SK-N-SH (cell line): ENCODE measurements at regions not wholly inside any gene's neighbourhood (a gene's known extent, or its start where the extent isn't known, plus 50 kb on each side); places are given as distances from the start of the nearest gene placed in this dataset.

Source experiments
- CTCF ChIA-PET: fragments of 300-600, 350-600 bp; formaldehyde crosslinking; extraction: SDS; loops from one replicate; lab custom pipeline; 2021; lab: Yijun Ruan, JAX
- POLR2A ChIA-PET: fragments of 350-600 bp; sonication (Branson Sonifier 250); formaldehyde crosslinking; extraction: SDS; loops from one replicate; lab custom pipeline; 2020; ENCODE audit warnings: antibody characterized with exemption, inconsistent platforms; lab: Yijun Ruan, JAX
- DNase-seq: peaks from one replicate; pipeline ENCODE4 v3.0.0; 2012
- H2AFZ ChIP-seq: fragments of 200-600 bp; sonication (generic); 2 replicates; pipeline ENCODE4 v1.8.1; 2016; ENCODE audit warnings: antibody characterized with exemption, mild to moderate bottlenecking, low read depth
- H3F3A ChIP-seq: fragments of 200-600 bp; sonication (generic); replicated peaks from 2 replicates; pipeline ENCODE3; 2016; ENCODE audit warnings: antibody characterized with exemption, mild to moderate bottlenecking; ENCODE audit not compliant: insufficient read depth
- H3K27ac ChIP-seq, 2 experiments: fragments of 200-500 bp in 1 of 2; fragments of 200-600 bp in 1 of 2; sonication (Bioruptor generic) in 1 of 2; sonication (generic), shearing (Covaris generic) in 1 of 2; 2 replicates each; pipeline versions ENCODE4 v1.5.1 to v1.6.1; 2014 to 2016; ENCODE audit warnings: low read depth in 2 of 2, inconsistent platforms in 1 of 2, low read length in 1 of 2, mild to moderate bottlenecking in 1 of 2, mixed read lengths in 1 of 2
- H3K27me3 ChIP-seq: fragments of 200-600 bp; sonication (generic), shearing (Covaris generic); 2 replicates; pipeline ENCODE4 v1.6.1; 2016; ENCODE audit warnings: mixed run types; ENCODE audit not compliant: insufficient read depth
- H3K36me3 ChIP-seq, 2 experiments: fragments of 200-500 bp in 1 of 2; fragments of 200-600 bp in 1 of 2; sonication (Bioruptor generic) in 1 of 2; sonication (generic) in 1 of 2; replicated peaks in 1 of 2; 2 replicates each; pipeline versions ENCODE3 to v1.5.1; 2014 to 2016; ENCODE audit warnings: low read length in 1 of 2, mild to moderate bottlenecking in 1 of 2; ENCODE audit not compliant: insufficient read depth in 2 of 2, control insufficient read depth in 1 of 2
- H3K4me1 ChIP-seq, 2 experiments: fragments of 200-500 bp in 1 of 2; fragments of 200-600 bp in 1 of 2; sonication (Bioruptor generic) in 1 of 2; sonication (generic), shearing (Covaris generic) in 1 of 2; 2 replicates each; pipeline versions ENCODE4 v1.5.1 to v1.6.1; 2014 to 2016; ENCODE audit warnings: low read depth in 1 of 2, low read length in 1 of 2, mixed run types in 1 of 2; ENCODE audit not compliant: insufficient read depth in 2 of 2, control insufficient read depth in 1 of 2
- H3K4me2 ChIP-seq: fragments of 200-600 bp; sonication (generic), shearing (Covaris generic); 2 replicates; pipeline ENCODE4 v1.6.1; 2017; ENCODE audit warnings: mixed run types
- H3K4me3 ChIP-seq, 2 experiments: fragments of 200-500 bp in 1 of 2; fragments of 200-600 bp in 1 of 2; sonication (Bioruptor generic) in 1 of 2; sonication (generic), shearing (Covaris generic) in 1 of 2; 2 replicates each; pipeline versions ENCODE4 v1.5.1 to v1.8.1; 2014 to 2016; ENCODE audit warnings: low read depth in 2 of 2, inconsistent platforms in 1 of 2, low read length in 1 of 2, mild to moderate bottlenecking in 1 of 2, mixed read lengths in 1 of 2, moderate library complexity in 1 of 2
- H3K79me2 ChIP-seq: fragments of 200-600 bp; sonication (generic); 2 replicates; pipeline ENCODE4 v1.8.1; 2017; ENCODE audit warnings: mild to moderate bottlenecking; ENCODE audit not compliant: insufficient read depth
- H3K9ac ChIP-seq: fragments of 200-600 bp; sonication (generic); 2 replicates; pipeline ENCODE4 v1.6.1; 2017; ENCODE audit warnings: mixed run types
- H3K9me2 ChIP-seq: fragments of 200-600 bp; sonication (generic); 2 replicates; pipeline ENCODE4 v1.6.1; 2017; ENCODE audit warnings: mixed run types
- H3K9me3 ChIP-seq: fragments of 200-600 bp; sonication (generic); 2 replicates; pipeline ENCODE4 v1.6.1; 2017; ENCODE audit warnings: mixed run types, mild to moderate bottlenecking, moderate library complexity
- H4K20me1 ChIP-seq: fragments of 200-600 bp; sonication (generic); 2 replicates; pipeline ENCODE4 v1.6.1; 2017; ENCODE audit warnings: mild to moderate bottlenecking, mixed run types; ENCODE audit not compliant: insufficient read depth
- FOXM1 ChIP-seq: IDR thresholded peaks from 2 replicates; pipeline ENCODE4 v1.4.0; 2012; ENCODE audit warnings: low read depth, mild to moderate bottlenecking
- NRF1 ChIP-seq: IDR thresholded peaks from 2 replicates; pipeline ENCODE4 v1.6.1; 2012; ENCODE audit warnings: low read depth, mild to moderate bottlenecking, low read length
- YY1 ChIP-seq: IDR thresholded peaks from 2 replicates; pipeline ENCODE4 v1.4.0; 2012; ENCODE audit warnings: low read depth, mild to moderate bottlenecking
- WGBS: methylation state at CpG from one replicate; pipeline ENCODE4 v1.1.6; 2017; ENCODE audit warnings: low lambda C conversion rate; 5-methylcytosine and 5-hydroxymethylcytosine counted together
- TF ChIP-seq, protein P1 (sequence below): IDR thresholded peaks from 2 replicates; pipeline ENCODE4 v1.4.0; 2012; ENCODE audit warnings: low read depth
- TF ChIP-seq, protein P2 (sequence below): IDR thresholded peaks from 2 replicates; pipeline ENCODE4 v1.4.0; 2012; ENCODE audit warnings: low read depth, borderline replicate concordance
- TF ChIP-seq, protein P3 (sequence below): fragments of 150-350 bp; IDR thresholded peaks from 2 replicates; pipeline ENCODE4 v1.6.1; 2017; ENCODE audit warnings: antibody characterized with exemption, low read length, low read depth, borderline replicate concordance
- TF ChIP-seq, protein P4 (sequence below): IDR thresholded peaks from 2 replicates; pipeline ENCODE4; 2012

DNA sequence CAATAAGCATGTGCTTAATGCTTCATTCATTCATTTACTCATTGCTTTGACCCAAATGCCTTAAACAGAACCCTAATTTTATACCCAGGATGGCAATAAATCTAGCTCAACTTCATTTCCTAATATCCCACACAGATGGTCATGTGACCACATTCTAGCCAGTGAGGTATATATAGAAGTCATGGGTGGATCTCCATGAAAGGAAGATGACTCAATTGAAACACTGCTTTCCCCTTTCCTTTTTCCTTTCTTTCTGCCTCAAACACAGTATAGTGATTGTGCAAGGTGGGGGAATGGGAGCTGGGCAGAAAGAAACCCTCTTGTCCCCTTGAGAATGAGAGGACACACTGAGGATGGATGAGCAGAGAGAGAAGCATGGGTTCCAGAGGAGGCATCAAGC, 183.5 kb upstream of the PRICKLE2 start:
- H3K4me3 ChIP-seq, result no peak overlapping the region
- H3K27me3 ChIP-seq, result no peaks in the 10 kb centered on the region
- H3K4me2 ChIP-seq, result no peak overlapping the region
- H3K36me3 ChIP-seq, result no peaks in the 10 kb centered on the region
- no peak overlapping the region for H3K9ac ChIP-seq
- TF ChIP-seq, protein P1, sequence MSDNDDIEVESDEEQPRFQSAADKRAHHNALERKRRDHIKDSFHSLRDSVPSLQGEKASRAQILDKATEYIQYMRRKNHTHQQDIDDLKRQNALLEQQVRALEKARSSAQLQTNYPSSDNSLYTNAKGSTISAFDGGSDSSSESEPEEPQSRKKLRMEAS, result no peak
- TF ChIP-seq, protein P2, sequence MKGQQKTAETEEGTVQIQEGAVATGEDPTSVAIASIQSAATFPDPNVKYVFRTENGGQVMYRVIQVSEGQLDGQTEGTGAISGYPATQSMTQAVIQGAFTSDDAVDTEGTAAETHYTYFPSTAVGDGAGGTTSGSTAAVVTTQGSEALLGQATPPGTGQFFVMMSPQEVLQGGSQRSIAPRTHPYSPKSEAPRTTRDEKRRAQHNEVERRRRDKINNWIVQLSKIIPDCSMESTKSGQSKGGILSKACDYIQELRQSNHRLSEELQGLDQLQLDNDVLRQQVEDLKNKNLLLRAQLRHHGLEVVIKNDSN, result peak; percentile 54; the same call in 1 of the 2 replicates
- TF ChIP-seq, all 33 proteins: peak for 1
- no peaks in the 10 kb centered on the region for H3K79me2 ChIP-seq
- DNase-seq, result no peak
- H3K4me1 ChIP-seq, result no peaks in the 10 kb centered on the region
- no peaks in the 10 kb centered on the region for H3K9me3 ChIP-seq
- ChIA-PET POLR2A (no interaction called here), CTCF (interaction anchor here (0.8 to 2.0 kb wide), 5 partner anchors 9 to 76 kb away, joined by 3 to 8 read pairs (median 3); no protein-coding TSS in a partner anchor)
- H2AFZ ChIP-seq, result no peak overlapping the region
- no peaks in the 10 kb centered on the region for H4K20me1 ChIP-seq
- no peaks in the 10 kb centered on the region for H3F3A ChIP-seq
- no peaks in the 10 kb centered on the region for H3K9me2 ChIP-seq
- H3K27ac ChIP-seq, result no peak overlapping the region

DNA sequence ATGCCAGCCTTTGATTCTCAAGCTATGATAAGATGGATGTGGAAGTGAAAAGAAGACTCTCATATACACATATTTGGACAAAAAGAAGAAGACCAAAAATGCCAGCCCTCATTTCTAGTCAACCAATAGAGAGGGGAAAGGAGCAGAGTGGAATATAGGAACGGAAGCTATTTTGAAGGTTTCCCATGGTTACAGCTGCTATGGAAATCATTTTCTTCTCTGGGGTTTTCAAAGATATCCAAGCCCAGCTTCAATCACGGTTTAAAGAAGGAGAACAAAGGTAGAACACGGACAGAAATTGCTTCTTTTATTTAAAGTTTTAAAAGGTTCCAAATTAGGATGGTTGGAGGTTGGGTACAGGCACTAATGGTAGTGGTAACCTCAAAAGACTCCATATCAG, 181.0 kb upstream of the PRICKLE2 start:
- TF ChIP-seq, protein P2, result no peak
- TF ChIP-seq NRF1 (no peak), FOXM1 (no peak), YY1 (no peak)
- TF ChIP-seq, protein P3, sequence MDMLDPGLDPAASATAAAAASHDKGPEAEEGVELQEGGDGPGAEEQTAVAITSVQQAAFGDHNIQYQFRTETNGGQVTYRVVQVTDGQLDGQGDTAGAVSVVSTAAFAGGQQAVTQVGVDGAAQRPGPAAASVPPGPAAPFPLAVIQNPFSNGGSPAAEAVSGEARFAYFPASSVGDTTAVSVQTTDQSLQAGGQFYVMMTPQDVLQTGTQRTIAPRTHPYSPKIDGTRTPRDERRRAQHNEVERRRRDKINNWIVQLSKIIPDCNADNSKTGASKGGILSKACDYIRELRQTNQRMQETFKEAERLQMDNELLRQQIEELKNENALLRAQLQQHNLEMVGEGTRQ, result no peak
- TF ChIP-seq, protein P4, sequence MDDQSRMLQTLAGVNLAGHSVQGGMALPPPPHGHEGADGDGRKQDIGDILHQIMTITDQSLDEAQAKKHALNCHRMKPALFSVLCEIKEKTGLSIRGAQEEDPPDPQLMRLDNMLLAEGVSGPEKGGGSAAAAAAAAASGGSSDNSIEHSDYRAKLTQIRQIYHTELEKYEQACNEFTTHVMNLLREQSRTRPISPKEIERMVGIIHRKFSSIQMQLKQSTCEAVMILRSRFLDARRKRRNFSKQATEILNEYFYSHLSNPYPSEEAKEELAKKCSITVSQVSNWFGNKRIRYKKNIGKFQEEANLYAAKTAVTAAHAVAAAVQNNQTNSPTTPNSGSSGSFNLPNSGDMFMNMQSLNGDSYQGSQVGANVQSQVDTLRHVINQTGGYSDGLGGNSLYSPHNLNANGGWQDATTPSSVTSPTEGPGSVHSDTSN, result no peak
- Histone ChIP-seq H3K36me3 (no peaks in the 10 kb centered on the region), H3K9me2 (no peaks in the 10 kb centered on the region), H3K4me3 (no peak overlapping the region), H3F3A (no peaks in the 10 kb centered on the region), H4K20me1 (no peaks in the 10 kb centered on the region), H3K79me2 (no peaks in the 10 kb centered on the region), H3K27ac (no peak overlapping the region), H3K27me3 (no peaks in the 10 kb centered on the region), H3K4me2 (no peak overlapping the region), H3K9ac (no peak overlapping the region), H3K4me1 (no peaks in the 10 kb centered on the region; a peak in 1 of 4 replicates), H3K9me3 (no peaks in the 10 kb centered on the region), H2AFZ (no peak overlapping the region)
- DNase-seq, result no peak
- WGBS, result 48% methylated on average over 3 of the region's 3 CpGs
- ChIA-PET CTCF (interaction anchor here (1.0 to 2.5 kb wide), 7 partner anchors 14 to 382 kb away, joined by 3 to 8 read pairs (median 5); no protein-coding TSS in a partner anchor), POLR2A (no interaction called here)
